ENCODE measurements at regions not wholly inside any gene's neighbourhood (a gene's known extent, or its start where the extent isn't known, plus 50 kb on each side); places are given as distances from the start of the nearest gene placed in this dataset.

DNA sequence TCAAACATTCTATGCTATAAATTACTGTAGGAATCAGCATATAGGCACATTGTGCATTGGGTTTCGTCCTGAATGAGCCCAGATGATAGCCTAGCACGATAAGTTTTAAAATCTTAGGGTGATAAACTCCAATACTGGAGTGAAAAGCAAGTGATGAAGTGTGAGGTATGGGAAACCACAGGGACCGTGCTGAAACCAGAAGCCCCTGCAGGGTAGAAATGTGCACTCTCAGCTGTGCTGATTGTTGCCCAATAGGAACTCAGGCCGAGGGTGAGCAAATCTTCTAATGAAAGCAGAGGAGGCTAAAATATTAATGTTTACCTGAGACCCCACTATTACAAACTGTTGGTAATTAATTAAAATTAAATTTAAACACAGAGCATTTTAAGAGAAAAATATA is 1486.6 kb downstream of the AACS start:
- Histone ChIP-seq H3K27ac (no peak overlapping the region), H3K27me3 (ENCODE audit: insufficient read depth, low read depth, severe bottlenecking) (peaks cover 13% of the 10 kb centered on the region), H3K4me3 (ENCODE audit: low read depth, low read length) (no peak overlapping the region), H3K36me3 (no peaks in the 10 kb centered on the region), H3K9me3 (ENCODE audit: severe bottlenecking) (no peaks in the 10 kb centered on the region)
- no peak for DNase-seq
- TF ChIP-seq, protein P1, sequence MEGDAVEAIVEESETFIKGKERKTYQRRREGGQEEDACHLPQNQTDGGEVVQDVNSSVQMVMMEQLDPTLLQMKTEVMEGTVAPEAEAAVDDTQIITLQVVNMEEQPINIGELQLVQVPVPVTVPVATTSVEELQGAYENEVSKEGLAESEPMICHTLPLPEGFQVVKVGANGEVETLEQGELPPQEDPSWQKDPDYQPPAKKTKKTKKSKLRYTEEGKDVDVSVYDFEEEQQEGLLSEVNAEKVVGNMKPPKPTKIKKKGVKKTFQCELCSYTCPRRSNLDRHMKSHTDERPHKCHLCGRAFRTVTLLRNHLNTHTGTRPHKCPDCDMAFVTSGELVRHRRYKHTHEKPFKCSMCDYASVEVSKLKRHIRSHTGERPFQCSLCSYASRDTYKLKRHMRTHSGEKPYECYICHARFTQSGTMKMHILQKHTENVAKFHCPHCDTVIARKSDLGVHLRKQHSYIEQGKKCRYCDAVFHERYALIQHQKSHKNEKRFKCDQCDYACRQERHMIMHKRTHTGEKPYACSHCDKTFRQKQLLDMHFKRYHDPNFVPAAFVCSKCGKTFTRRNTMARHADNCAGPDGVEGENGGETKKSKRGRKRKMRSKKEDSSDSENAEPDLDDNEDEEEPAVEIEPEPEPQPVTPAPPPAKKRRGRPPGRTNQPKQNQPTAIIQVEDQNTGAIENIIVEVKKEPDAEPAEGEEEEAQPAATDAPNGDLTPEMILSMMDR (IDR thresholded peaks at IDR 0.05; ENCODE audit: low read depth, low read length): no peak

DNA sequence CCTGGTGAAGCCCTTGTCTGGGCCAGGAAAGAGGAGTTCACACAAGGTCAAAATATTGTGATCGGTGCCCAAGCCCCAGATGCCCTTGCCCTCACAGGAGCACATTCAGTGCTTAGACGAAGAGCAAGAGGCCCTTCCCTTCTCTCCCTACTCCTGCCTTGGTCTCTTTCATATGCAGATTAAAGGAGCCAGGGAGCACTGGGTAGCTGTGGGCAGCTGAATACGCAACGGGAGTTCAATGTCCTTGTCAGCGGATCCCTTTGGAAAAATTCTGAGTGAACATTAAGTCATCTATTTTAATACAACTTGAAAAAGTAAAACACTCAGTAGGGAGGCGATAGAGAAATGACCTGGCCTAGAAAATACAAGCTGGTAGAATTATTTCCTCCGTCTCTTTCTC is 1489.4 kb downstream of the AACS start:
- no peak overlapping the region for H3K27ac ChIP-seq
- no peak overlapping the region for H3K4me3 ChIP-seq (ENCODE audit: low read depth, low read length)
- H3K9me3 ChIP-seq (ENCODE audit: severe bottlenecking): no peaks in the 10 kb centered on the region
- no peak for DNase-seq
- no peaks in the 10 kb centered on the region for H3K36me3 ChIP-seq
- H3K27me3 ChIP-seq (ENCODE audit: insufficient read depth, low read depth, severe bottlenecking): peaks cover 29% of the 10 kb centered on the region
- TF ChIP-seq, protein P1 (IDR thresholded peaks at IDR 0.05; ENCODE audit: low read depth, low read length): no peak

DNA sequence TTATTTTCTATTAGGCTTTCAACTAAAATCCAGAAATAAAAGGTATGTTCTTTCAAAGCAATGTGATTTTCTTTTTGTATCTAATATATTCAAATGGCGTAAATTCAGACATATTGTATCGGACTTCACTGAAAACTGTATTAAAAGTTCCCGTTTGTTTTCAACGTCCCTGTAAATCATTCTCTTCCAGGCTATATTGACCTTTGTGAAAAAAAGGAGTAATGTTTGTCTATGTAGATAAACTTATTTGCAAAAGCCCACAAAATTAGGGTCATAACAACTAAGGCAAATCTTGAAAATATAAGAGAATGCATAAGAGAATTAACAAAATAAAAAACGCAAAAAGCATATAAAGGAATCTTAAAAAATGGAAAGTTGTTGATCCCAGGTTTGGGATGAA is 1492.4 kb downstream of the AACS start:
- H3K27ac ChIP-seq: no peak overlapping the region
- TF ChIP-seq, protein P1 (IDR thresholded peaks at IDR 0.05; ENCODE audit: low read depth, low read length): no peak
- DNase-seq: no peak
- H3K27me3 ChIP-seq (ENCODE audit: insufficient read depth, low read depth, severe bottlenecking): peaks cover 32% of the 10 kb centered on the region
- H3K9me3 ChIP-seq (ENCODE audit: severe bottlenecking): no peaks in the 10 kb centered on the region
- H3K4me3 ChIP-seq (ENCODE audit: low read depth, low read length): no peak overlapping the region
- no peaks in the 10 kb centered on the region for H3K36me3 ChIP-seq

DNA sequence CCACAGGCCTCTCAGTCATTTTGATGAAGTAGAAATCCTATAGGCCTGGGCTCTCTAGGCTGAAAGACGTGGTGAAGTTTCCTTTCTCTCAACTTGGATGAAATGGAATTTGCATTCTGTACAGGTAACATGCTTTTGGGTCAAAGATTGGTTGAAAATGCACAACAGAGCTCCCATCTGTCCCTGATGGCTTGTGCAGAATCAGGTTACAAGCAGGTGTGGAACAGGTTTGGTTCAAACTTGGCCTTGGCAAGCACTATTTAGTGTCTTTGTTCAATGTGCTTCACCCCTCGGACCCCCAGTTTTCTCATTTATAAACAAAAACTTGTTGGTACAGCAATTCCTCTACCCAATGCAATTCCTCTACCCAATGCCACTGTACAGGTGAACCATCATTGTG is 1493.0 kb downstream of the AACS start:
- Histone ChIP-seq H3K9me3 (ENCODE audit: severe bottlenecking) (no peaks in the 10 kb centered on the region), H3K4me3 (ENCODE audit: low read depth, low read length) (no peak overlapping the region), H3K27me3 (ENCODE audit: insufficient read depth, low read depth, severe bottlenecking) (peaks cover 32% of the 10 kb centered on the region), H3K36me3 (no peaks in the 10 kb centered on the region), H3K27ac (no peak overlapping the region)
- DNase-seq: no peak
- TF ChIP-seq, protein P1 (IDR thresholded peaks at IDR 0.05; ENCODE audit: low read depth, low read length): no peak

DNA sequence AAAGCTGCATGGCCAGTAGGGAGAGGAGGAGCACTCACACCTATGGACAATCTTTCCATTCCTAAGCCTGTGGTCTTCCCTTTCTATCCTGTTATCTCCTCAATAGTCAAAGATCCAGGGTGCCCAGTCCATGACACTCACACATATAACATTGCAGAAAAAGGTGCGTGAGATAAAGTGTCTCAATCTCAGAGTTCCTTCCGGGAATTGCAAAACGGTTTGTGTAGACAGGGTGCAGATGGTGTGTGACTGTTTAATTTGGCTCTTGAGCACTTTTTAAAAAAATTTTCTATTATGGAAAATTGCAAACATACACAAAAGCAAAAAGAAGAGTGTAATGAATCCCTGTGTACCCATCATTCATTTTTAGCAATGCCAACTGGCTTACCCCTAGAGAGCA is 1493.6 kb downstream of the AACS start:
- TF ChIP-seq, protein P1 (IDR thresholded peaks at IDR 0.05; ENCODE audit: low read depth, low read length): no peak
- no peak for DNase-seq

DNA sequence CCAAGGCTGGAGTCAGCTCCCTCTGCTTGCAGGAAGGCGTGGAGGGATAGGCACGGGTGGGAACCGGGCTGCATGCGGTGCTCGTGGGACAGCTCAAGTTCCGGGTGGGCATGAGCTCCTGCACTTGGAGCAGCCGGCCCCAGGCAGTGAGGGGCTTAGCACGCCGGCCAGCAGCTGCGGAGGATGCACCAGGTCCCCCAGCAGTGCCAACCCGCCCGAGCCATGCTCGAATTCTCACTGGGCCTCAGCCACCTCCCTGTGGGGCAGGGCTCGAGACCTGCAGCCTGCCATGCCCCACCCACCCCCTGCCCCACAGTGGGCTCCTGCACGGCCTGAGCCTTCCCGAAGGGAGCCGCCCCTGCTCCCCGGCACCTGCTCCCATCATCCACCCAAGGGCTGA is 1501.8 kb downstream of the AACS start:
- H3K4me3 ChIP-seq (ENCODE audit: low read depth, low read length): no peak overlapping the region
- DNase-seq: no peak
- TF ChIP-seq, protein P1 (IDR thresholded peaks at IDR 0.05; ENCODE audit: low read depth, low read length): no peak
- no peak overlapping the region for H3K27ac ChIP-seq
- no peaks in the 10 kb centered on the region for H3K36me3 ChIP-seq
- H3K27me3 ChIP-seq (ENCODE audit: insufficient read depth, low read depth, severe bottlenecking): peaks cover 28% of the 10 kb centered on the region
- H3K9me3 ChIP-seq (ENCODE audit: severe bottlenecking): no peaks in the 10 kb centered on the region

More for the DNA sequence above, 1493.6 kb downstream of the AACS start:
- H3K4me3 ChIP-seq (ENCODE audit: low read depth, low read length): no peak overlapping the region
- H3K27ac ChIP-seq: no peak overlapping the region
- H3K27me3 ChIP-seq (ENCODE audit: insufficient read depth, low read depth, severe bottlenecking): peaks cover 37% of the 10 kb centered on the region
- no peaks in the 10 kb centered on the region for H3K36me3 ChIP-seq
- H3K9me3 ChIP-seq (ENCODE audit: severe bottlenecking): no peaks in the 10 kb centered on the region
